Liver (tissue), 3 donors: ENCODE measurements at regions not wholly inside any gene's neighbourhood (a gene's known extent, or its start where the extent isn't known, plus 50 kb on each side); places are given as distances from the start of the nearest gene placed in this dataset.
"Not testable (repeated sequence)": the region's sequence is repeated elsewhere in the genome, so short reads cannot be mapped to it uniquely, and the experiment has no call there.

Experiments used
- CTCF ChIP-seq: fragments of 150-350 bp; IDR thresholded peaks from 2 replicates; pipeline ENCODE4 v1.5.1; 2017; ENCODE audit warnings: improper control_type of control experiment, low read depth, low read length; ENCODE audit not compliant: missing input control
- FOXA1 ChIP-seq: IDR thresholded peaks from 2 replicates; pipeline ENCODE4 v1.6.1; 2016; ENCODE audit warnings: antibody characterized with exemption
- MAX ChIP-seq: IDR thresholded peaks from 2 replicates; pipeline ENCODE4 v1.6.1; 2016; ENCODE audit warnings: antibody characterized with exemption
- TAF1 ChIP-seq: conservative IDR thresholded peaks from 2 replicates; pipeline ENCODE4 v1.6.1; 2016; ENCODE audit warnings: antibody characterized with exemption, mild to moderate bottlenecking
- donor health status: healthy.
- donor health status: healthy.

- TF ChIP-seq CTCF, TAF1, MAX, FOXA1: not testable (repeated sequence)
Measured at GRCh38 chr16:88149663-88150062, 198.4 kb downstream of the BANP start.
